ENCODE measurements at regions not wholly inside any gene's neighbourhood (a gene's known extent, or its start where the extent isn't known, plus 50 kb on each side); places are given as distances from the start of the nearest gene placed in this dataset.
"Not testable (repeated sequence)": the region's sequence is repeated elsewhere in the genome, so short reads cannot be mapped to it uniquely, and the experiment has no call there.

DNA sequence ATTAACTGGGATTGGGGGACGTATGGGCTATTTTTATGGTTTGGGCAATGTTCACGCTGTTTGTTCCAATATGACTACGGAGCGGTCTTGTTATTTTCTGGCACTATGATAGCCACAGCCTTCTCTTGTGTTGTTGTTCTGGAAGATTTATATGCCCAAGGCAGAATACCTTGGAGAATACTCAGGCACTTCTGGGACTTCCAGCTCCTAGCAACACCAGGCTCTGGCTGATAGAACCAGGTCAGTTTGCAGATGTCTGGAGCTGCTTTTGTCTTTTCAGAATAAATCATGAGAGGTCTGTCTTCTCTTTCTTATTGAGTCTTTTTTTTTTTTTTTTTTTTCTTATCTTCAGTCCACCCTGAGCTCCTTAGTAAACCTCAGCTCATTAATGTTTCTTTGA is 262.5 kb downstream of the MED10 start:
- no peak for DNase-seq (ENCODE audit: low spot score)
- Mint-ChIP-seq H3K9me3 (no peaks in the 10 kb centered on the region), H3K36me3 (ENCODE audit: low read depth) (no peaks in the 10 kb centered on the region), H3K4me1 (ENCODE audit: low read depth) (no peaks in the 10 kb centered on the region), H3K27me3 (ENCODE audit: insufficient read depth) (no peaks in the 10 kb centered on the region), H3K4me3 (no peak overlapping the region), H3K27ac (no peak overlapping the region)
- intact Hi-C loops (cut with micrococcal nuclease): no loop called here

DNA sequence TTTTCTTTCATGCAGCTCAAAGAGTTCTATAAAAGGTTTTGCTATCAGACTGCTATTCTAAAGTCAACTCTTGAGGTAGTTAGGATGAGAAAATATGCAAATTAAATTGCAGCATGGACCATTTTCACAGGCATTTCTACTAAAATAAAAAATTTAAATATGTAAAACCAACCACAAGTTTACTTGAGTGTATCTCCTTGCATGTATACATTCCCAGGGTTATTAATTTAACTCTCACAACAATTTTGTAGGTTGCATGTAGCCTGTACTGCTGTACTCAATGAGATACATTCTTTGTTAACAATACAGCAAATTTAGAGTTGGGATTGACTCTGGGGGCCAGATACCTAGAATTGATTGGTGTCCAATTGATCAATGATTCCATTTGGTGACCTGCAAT is 265.8 kb downstream of the MED10 start:
- intact Hi-C loops (cut with micrococcal nuclease): no loop called here
- no peaks in the 10 kb centered on the region for H3K9me3 Mint-ChIP-seq
- H3K27me3 Mint-ChIP-seq (ENCODE audit: insufficient read depth): no peaks in the 10 kb centered on the region
- H3K4me3 Mint-ChIP-seq: no peak overlapping the region
- no peak overlapping the region for H3K27ac Mint-ChIP-seq
- H3K36me3 Mint-ChIP-seq (ENCODE audit: low read depth): no peaks in the 10 kb centered on the region
- DNase-seq (ENCODE audit: low spot score): no peak
- H3K4me1 Mint-ChIP-seq (ENCODE audit: low read depth): no peaks in the 10 kb centered on the region

GRCh38 chr5:6112125-6112524 is 266.2 kb downstream of the MED10 start:
- Mint-ChIP-seq H3K9me3 (no peaks in the 10 kb centered on the region), H3K27me3 (ENCODE audit: insufficient read depth) (no peaks in the 10 kb centered on the region), H3K27ac (no peak overlapping the region), H3K36me3 (ENCODE audit: low read depth) (no peaks in the 10 kb centered on the region), H3K4me3 (no peak overlapping the region), H3K4me1 (ENCODE audit: low read depth) (no peaks in the 10 kb centered on the region)
- no peak for DNase-seq (ENCODE audit: low spot score)
- intact Hi-C loops (cut with micrococcal nuclease): no loop called here

DNA sequence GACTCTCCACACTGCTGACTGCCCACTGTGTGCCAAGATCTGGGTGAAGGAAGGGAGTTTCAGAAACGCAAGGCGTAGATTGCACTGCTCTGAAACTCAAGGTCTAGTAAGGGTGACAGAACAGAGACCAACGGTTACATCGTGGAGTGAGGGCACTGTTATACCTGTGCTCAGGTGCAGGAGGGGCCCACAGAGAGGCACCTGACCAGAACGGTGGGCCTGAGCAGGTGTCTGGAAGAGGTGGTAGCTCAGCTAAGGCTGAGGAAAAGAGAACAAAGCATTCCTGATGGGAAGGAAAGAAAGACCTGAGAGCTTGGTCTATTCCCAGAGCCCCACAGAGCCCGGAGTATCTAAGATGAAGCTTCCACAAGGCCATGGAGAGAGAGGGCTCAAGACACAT is 267.2 kb downstream of the MED10 start:
- no peaks in the 10 kb centered on the region for H3K9me3 Mint-ChIP-seq

DNA sequence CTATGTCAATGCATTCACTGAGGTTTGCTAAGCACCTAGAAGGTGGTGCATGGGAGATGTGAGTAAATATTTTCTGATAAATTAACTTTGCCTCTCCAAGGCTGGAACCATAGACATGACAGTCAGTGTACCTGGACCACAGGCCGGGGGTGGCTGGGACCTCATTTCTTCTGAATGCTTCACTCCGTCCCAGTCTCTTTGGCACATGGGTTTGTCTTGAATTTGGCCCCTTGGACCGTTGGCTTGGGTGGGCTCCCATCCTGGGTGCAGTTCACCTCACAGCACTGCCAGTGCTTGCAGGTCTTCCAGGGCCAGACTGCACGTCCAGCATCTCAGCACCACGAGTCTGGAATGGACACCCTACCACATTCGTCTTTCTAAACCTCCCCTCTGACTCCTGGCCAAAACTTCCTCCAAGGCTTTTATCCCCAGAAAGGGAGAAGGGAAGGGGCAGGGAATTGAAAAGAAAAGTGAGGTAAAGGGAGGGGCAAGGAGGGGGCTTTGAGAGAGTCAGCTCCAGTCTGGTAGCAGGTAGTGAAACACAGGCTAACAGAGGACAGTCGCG is 267.8 kb downstream of the MED10 start:
- Mint-ChIP-seq H3K9me3 (no peaks in the 10 kb centered on the region), H3K4me1 (ENCODE audit: low read depth) (no peaks in the 10 kb centered on the region), H3K36me3 (ENCODE audit: low read depth) (no peaks in the 10 kb centered on the region), H3K27me3 (ENCODE audit: insufficient read depth) (no peaks in the 10 kb centered on the region), H3K4me3 (no peak overlapping the region), H3K27ac (no peak overlapping the region)
- intact Hi-C loops (cut with micrococcal nuclease): no loop called here
- no peak for DNase-seq (ENCODE audit: low spot score)

More for the DNA sequence above, 267.2 kb downstream of the MED10 start:
- DNase-seq (ENCODE audit: low spot score): no peak
- intact Hi-C loops (cut with micrococcal nuclease): no loop called here
- Mint-ChIP-seq H3K4me3 (no peak overlapping the region), H3K4me1 (ENCODE audit: low read depth) (no peaks in the 10 kb centered on the region), H3K36me3 (ENCODE audit: low read depth) (no peaks in the 10 kb centered on the region), H3K27me3 (ENCODE audit: insufficient read depth) (no peaks in the 10 kb centered on the region), H3K27ac (no peak overlapping the region)

GRCh38 chr5:6108981-6109825 is 269.1 kb downstream of the MED10 start:
- Mint-ChIP-seq H3K27ac (no peak overlapping the region), H3K36me3 (ENCODE audit: low read depth) (no peaks in the 10 kb centered on the region), H3K4me1 (ENCODE audit: low read depth) (no peaks in the 10 kb centered on the region), H3K4me3 (no peak overlapping the region), H3K27me3 (ENCODE audit: insufficient read depth) (no peaks in the 10 kb centered on the region), H3K9me3 (no peaks in the 10 kb centered on the region)
- DNase-seq (ENCODE audit: low spot score): no peak
- intact Hi-C loops (cut with micrococcal nuclease): no loop called here

GRCh38 chr5:6108540-6108848 is 269.9 kb downstream of the MED10 start:
- no peaks in the 10 kb centered on the region for H3K4me1 Mint-ChIP-seq (ENCODE audit: low read depth)
- no peaks in the 10 kb centered on the region for H3K36me3 Mint-ChIP-seq (ENCODE audit: low read depth)
- H3K27me3 Mint-ChIP-seq (ENCODE audit: insufficient read depth): no peaks in the 10 kb centered on the region
- H3K4me3 Mint-ChIP-seq: no peak overlapping the region
- H3K27ac Mint-ChIP-seq: no peak overlapping the region
- intact Hi-C loops (cut with micrococcal nuclease): no loop called here
- H3K9me3 Mint-ChIP-seq: no peaks in the 10 kb centered on the region
- DNase-seq (ENCODE audit: low spot score): no peak

DNA sequence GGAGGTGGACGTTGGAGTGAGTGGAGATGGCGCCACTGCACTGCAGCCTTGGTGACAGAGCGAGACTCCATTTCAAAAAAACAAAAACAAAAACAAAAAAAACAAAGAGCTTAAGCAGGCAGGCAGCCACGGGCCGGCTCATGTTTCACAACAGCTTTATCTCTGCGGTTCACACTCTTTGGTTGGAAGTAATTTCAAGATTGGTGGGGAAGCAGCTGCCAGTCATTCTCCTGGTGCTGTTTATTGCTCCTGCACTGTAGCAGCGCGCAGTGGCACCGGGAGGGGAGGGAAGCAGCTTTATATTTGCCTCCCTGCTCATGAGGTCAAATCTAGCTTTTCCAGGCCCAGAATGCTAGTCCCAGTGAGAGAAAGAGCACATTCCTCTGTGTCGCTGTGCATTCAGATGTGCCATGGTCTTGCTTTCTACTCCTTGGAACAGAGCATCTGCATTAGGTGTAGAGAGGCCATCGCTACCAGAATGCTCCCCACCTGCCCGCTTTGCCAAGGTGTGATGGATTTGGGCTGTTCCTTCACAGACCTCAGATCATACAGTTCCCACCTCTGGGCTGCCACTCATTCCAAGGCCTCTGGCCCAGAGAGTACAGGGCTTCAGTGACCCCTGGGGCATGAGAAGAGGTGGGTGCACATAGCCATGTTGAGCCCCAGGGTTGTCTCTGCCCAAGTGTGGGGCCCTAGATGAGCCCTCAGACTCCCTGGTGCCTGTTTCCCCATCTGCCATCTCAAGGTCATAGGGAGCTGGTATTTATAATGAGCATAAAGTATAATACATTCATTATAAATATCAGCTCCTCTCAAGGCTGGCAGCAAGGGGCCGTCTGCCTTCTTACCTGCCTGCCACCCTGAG is 270.4 kb downstream of the MED10 start:
- H3K27ac Mint-ChIP-seq: no peak overlapping the region

GRCh38 chr5:6106756-6107155 is 271.6 kb downstream of the MED10 start:
- Mint-ChIP-seq H3K9me3 (no peaks in the 10 kb centered on the region), H3K36me3 (ENCODE audit: low read depth) (no peaks in the 10 kb centered on the region), H3K4me1 (ENCODE audit: low read depth) (no peaks in the 10 kb centered on the region), H3K27ac (no peak overlapping the region), H3K27me3 (ENCODE audit: insufficient read depth) (no peaks in the 10 kb centered on the region), H3K4me3 (no peak overlapping the region)
- no peak for DNase-seq (ENCODE audit: low spot score)
- intact Hi-C loops (cut with micrococcal nuclease): no loop called here

More for the DNA sequence above, 270.4 kb downstream of the MED10 start:
- DNase-seq (ENCODE audit: low spot score): no peak
- Mint-ChIP-seq H3K9me3 (no peaks in the 10 kb centered on the region), H3K4me1 (ENCODE audit: low read depth) (no peaks in the 10 kb centered on the region), H3K4me3 (no peak overlapping the region), H3K36me3 (ENCODE audit: low read depth) (no peaks in the 10 kb centered on the region), H3K27me3 (ENCODE audit: insufficient read depth) (no peaks in the 10 kb centered on the region)
- intact Hi-C loops (cut with micrococcal nuclease): no loop called here

DNA sequence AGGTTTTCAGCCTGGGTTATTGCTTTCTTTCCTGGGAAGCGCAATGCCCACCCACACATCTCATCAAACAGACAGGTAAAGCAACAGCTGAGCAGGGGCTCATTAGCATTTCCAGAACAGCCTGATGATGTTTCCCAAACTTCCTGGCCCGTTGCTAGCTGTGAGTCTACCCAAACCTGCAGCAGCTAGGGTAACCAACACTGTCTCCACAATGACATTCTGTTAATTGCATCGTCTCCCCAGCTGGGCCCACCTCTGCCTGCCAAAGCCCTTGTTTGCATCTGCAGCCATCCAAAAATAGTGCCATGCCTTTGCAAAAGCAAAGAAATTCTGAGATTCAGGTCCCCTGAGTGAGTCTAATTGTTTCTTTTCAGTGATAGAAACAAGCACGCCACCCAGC is 273.0 kb downstream of the MED10 start:
- Mint-ChIP-seq H3K4me3 (no peak overlapping the region), H3K27me3 (ENCODE audit: insufficient read depth) (peaks cover 2% of the 10 kb centered on the region), H3K36me3 (ENCODE audit: low read depth) (no peaks in the 10 kb centered on the region), H3K4me1 (ENCODE audit: low read depth) (no peaks in the 10 kb centered on the region), H3K9me3 (no peaks in the 10 kb centered on the region), H3K27ac (no peak overlapping the region)
- no peak for DNase-seq (ENCODE audit: low spot score)
- intact Hi-C loops (cut with micrococcal nuclease): no loop called here

- H3K9me3 Mint-ChIP-seq: peaks cover 3% of the 10 kb centered on the region
- DNase-seq (ENCODE audit: low spot score): no peak
- H3K27ac Mint-ChIP-seq: no peak overlapping the region
- H3K36me3 Mint-ChIP-seq (ENCODE audit: low read depth): no peaks in the 10 kb centered on the region
- no peaks in the 10 kb centered on the region for H3K4me1 Mint-ChIP-seq (ENCODE audit: low read depth)
- intact Hi-C loops (cut with micrococcal nuclease): no loop called here
- H3K27me3 Mint-ChIP-seq (ENCODE audit: insufficient read depth): peaks cover 2% of the 10 kb centered on the region
- no peak overlapping the region for H3K4me3 Mint-ChIP-seq
These were observed 282.2 kb downstream of the MED10 start for GRCh38 chr5:6096101-6096500.

GRCh38 chr5:6094180-6094579 is 284.2 kb downstream of the MED10 start:
- intact Hi-C loops (cut with micrococcal nuclease); DNase-seq (ENCODE audit: low spot score); H3K36me3 Mint-ChIP-seq (ENCODE audit: low read depth); H3K9me3 Mint-ChIP-seq; H3K27me3 Mint-ChIP-seq (ENCODE audit: insufficient read depth); H3K4me1 Mint-ChIP-seq (ENCODE audit: low read depth); H3K27ac Mint-ChIP-seq; H3K4me3 Mint-ChIP-seq: not testable (repeated sequence)

DNA sequence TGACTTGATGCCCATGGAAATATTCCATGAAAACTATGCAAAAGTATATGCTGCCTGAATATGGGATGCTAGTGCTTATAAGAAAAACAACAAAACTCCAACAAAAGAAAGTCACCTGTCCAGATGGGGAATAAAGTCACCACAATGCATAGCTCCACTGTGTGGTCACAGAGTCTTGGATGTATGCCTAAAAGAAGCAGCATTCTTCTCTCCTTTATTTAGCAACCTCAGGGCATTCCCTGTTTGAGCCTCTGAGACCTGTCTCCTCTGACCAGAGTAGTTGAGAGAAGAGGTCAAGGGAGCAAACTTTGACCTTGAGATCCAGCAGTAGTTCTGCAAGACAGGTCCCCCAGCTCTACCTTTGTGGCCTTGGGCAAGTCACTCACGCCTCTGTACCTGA is 287.5 kb downstream of the MED10 start:
- DNase-seq (ENCODE audit: low spot score): no peak
- H3K4me3 Mint-ChIP-seq: no peak overlapping the region
- intact Hi-C loops (cut with micrococcal nuclease): no loop called here
- no peaks in the 10 kb centered on the region for H3K36me3 Mint-ChIP-seq (ENCODE audit: low read depth)
- peaks cover 3% of the 10 kb centered on the region for H3K9me3 Mint-ChIP-seq
- H3K27ac Mint-ChIP-seq: no peak overlapping the region
- H3K27me3 Mint-ChIP-seq (ENCODE audit: insufficient read depth): no peaks in the 10 kb centered on the region
- H3K4me1 Mint-ChIP-seq (ENCODE audit: low read depth): no peaks in the 10 kb centered on the region

All from activated T-helper 1 cell treated with anti-CD3 and anti-CD28 coated beads, Interleukin-12 subunit alpha, Interleukin-12 subunit beta, Interleukin-2, Interleukin-4 antibody, amounts not matched to agents 30 ng/mL and 10 ng/mL and 1 ng/mL, durations not matched to agents 14 hours and 24 hours and 36 hours (primary cell).